ENCODE measurements at regions not wholly inside any gene's neighbourhood (a gene's known extent, or its start where the extent isn't known, plus 50 kb on each side); places are given as distances from the start of the nearest gene placed in this dataset.

DNA sequence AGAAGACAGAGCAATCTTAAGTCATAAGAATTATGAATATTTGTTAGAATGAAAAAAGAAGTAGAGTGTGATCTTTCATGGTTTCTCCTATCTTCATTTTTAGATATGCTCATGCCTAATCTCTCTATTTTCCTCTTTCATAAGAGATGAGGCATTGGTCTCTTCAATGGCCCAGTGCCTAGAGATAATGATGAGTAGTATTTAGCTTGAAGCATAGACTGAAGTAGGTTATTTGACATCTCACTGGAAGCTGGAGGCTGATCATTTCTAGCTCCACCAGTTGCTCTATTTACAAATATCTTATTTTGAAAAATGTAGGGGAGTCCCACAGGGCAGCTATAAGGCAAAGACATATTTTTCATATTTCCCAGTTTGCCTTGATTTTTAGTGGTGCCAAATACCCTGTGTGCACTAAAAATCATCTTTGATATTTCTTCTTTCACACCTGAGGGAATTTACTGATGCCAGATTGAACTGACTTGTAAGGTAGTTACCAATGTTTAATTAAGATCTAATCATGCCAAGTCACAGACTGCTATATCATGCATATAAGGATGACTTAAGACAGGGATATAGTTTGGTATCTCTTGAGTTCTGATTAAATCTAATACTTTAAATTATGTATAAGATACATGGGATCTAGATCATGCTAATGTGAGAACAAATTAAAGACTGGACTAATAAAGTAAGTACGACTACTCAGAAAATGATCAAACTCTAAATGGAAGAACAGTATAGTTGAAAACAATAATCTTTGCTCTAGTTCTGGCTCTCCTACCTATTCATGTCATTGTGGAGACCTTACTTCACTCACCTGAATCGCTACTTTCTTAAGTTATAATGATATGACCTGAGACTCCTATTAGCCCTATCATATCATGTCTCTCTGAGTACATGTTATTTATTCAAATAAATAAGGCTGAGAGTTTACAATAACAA lies 108.2 kb upstream of the IFNE start:
- no peaks in the 10 kb centered on the region for H4K20me1 ChIP-seq (ENCODE audit: control insufficient read depth, insufficient read depth, low read length, poor library complexity, severe bottlenecking)
- H2AFZ ChIP-seq (ENCODE audit: insufficient read depth, low read depth, low read length, poor library complexity, severe bottlenecking), result no peak overlapping the region
- TF ChIP-seq, protein P1, sequence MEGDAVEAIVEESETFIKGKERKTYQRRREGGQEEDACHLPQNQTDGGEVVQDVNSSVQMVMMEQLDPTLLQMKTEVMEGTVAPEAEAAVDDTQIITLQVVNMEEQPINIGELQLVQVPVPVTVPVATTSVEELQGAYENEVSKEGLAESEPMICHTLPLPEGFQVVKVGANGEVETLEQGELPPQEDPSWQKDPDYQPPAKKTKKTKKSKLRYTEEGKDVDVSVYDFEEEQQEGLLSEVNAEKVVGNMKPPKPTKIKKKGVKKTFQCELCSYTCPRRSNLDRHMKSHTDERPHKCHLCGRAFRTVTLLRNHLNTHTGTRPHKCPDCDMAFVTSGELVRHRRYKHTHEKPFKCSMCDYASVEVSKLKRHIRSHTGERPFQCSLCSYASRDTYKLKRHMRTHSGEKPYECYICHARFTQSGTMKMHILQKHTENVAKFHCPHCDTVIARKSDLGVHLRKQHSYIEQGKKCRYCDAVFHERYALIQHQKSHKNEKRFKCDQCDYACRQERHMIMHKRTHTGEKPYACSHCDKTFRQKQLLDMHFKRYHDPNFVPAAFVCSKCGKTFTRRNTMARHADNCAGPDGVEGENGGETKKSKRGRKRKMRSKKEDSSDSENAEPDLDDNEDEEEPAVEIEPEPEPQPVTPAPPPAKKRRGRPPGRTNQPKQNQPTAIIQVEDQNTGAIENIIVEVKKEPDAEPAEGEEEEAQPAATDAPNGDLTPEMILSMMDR (IDR thresholded peaks at IDR 0.05), result no peak
- no peak for TF ChIP-seq EZH2 (IDR thresholded peaks at IDR 0.05; ENCODE audit: borderline replicate concordance, insufficient read depth, low read depth, low read length, poor library complexity, severe bottlenecking)
- no peak overlapping the region for H3K4me2 ChIP-seq (replicated peaks; ENCODE audit: low read depth, low read length, poor library complexity, severe bottlenecking)
- H3K9me3 Mint-ChIP-seq (ENCODE audit: insufficient read depth), result no peaks in the 10 kb centered on the region
- no peaks in the 10 kb centered on the region for H3K9me3 ChIP-seq (ENCODE audit: control extremely low read depth in 1 of 3, control insufficient read depth in 2 of 3, insufficient read depth in 1 of 3, low read length in 2 of 3)
- no CpG with 5 or more reads among the region's 2 CpGs for WGBS (ENCODE audit: insufficient coverage)
- no peaks in the 10 kb centered on the region for H3K4me1 ChIP-seq (ENCODE audit: control insufficient read depth in 2 of 2, insufficient read depth in 2 of 2, low read length in 2 of 2)
- no peak for ATAC-seq (ENCODE audit: low read depth)
- CTCF ChIA-PET, result no interaction called here
- no peaks in the 10 kb centered on the region for H3K4me1 Mint-ChIP-seq
- no peak overlapping the region for H3K4me3 ChIP-seq (ENCODE audit: control extremely low read depth in 1 of 5, extremely low read depth in 1 of 5, insufficient read depth in 1 of 5, low read depth in 2 of 5, low read length in 4 of 5)
- H3K27ac ChIP-seq (ENCODE audit: low read length in 2 of 2), result no peak overlapping the region
- H3K27ac Mint-ChIP-seq, result no peak overlapping the region
- H3K4me3 Mint-ChIP-seq, result no peak overlapping the region
- H3K36me3 ChIP-seq (replicated peaks in 1 of 2; ENCODE audit: control extremely low read depth in 1 of 2, control insufficient read depth in 1 of 2, extremely low read depth in 1 of 2, insufficient read depth in 2 of 2, low read length in 1 of 2), result no peaks in the 10 kb centered on the region
- POLR2A ChIA-PET, result no interaction called here
- H3K27me3 Mint-ChIP-seq, result peaks cover 12% of the 10 kb centered on the region
- H3K79me2 ChIP-seq (ENCODE audit: control insufficient read depth, insufficient read depth, low read length), result no peaks in the 10 kb centered on the region
- intact Hi-C loops (cut with micrococcal nuclease), result no loop called here
- H3K27me3 ChIP-seq (replicated peaks in 1 of 4; ENCODE audit: control extremely low read depth in 1 of 4, control insufficient read depth in 3 of 4, insufficient read depth in 4 of 4, low read length in 3 of 4), result no peaks in the 10 kb centered on the region
- no peak overlapping the region for H3K9ac ChIP-seq (ENCODE audit: low read length)
- DNase-seq, result no peak
